IMR-90 (cell line): ENCODE measurements at regions not wholly inside any gene's neighbourhood (a gene's known extent, or its start where the extent isn't known, plus 50 kb on each side); places are given as distances from the start of the nearest gene placed in this dataset.

ENCODE experiments used
- ATAC-seq: fragments of 200-7000 bp; cut with Tn5 transposase; 2 replicates; pipeline ENCODE4 v1.9.1; 2020; ENCODE audit warnings: low read depth, mild to moderate bottlenecking, moderate library complexity
- BruUV-seq: library from RNA; stranded (reverse); fragments of 400-500 nt; replicated peaks from 2 replicates; lab custom pipeline; 2021; lab: Mats Ljungman, UMichigan
- CTCF ChIA-PET: fragments of 300-600 bp; formaldehyde crosslinking; extraction: SDS; loops from one replicate; lab custom pipeline; 2021; ENCODE audit warnings: antibody characterized with exemption; lab: Yijun Ruan, JAX
- POLR2A ChIA-PET: fragments of 300-600 bp; sonication (Branson Sonifier 250); formaldehyde crosslinking; loops from one replicate; lab custom pipeline; 2022; ENCODE audit warnings: antibody characterized with exemption; ENCODE audit not compliant: unreplicated experiment; lab: Charles Lee
- DNase-seq: peaks from one replicate; pipeline ENCODE4 v3.0.0; 2013
- H2AFZ ChIP-seq: replicated peaks from 2 replicates; pipeline ENCODE3; 2013; ENCODE audit warnings: low read length, mild to moderate bottlenecking; ENCODE audit not compliant: poor library complexity
- H2AK5ac ChIP-seq: 2 replicates; pipeline ENCODE4 v1.6.1; 2013; ENCODE audit warnings: low read depth, low read length, inconsistent platforms
- H2AK9ac ChIP-seq: replicated peaks from 2 replicates; pipeline ENCODE3; 2013; ENCODE audit warnings: mild to moderate bottlenecking, low read depth, low read length, moderate library complexity; ENCODE audit not compliant: poor library complexity
- H2BK120ac ChIP-seq: 2 replicates; pipeline ENCODE4 v1.6.1; 2013; ENCODE audit warnings: low read depth, low read length, inconsistent platforms
- H2BK15ac ChIP-seq: 3 replicates; pipeline ENCODE4 v1.6.1; 2013; ENCODE audit warnings: low read depth, low read length, inconsistent platforms
- H2BK20ac ChIP-seq: 2 replicates; pipeline ENCODE4 v1.6.1; 2013; ENCODE audit warnings: low read depth, mild to moderate bottlenecking, inconsistent platforms, low read length, moderate library complexity
- H2BK5ac ChIP-seq: 2 replicates; pipeline ENCODE4 v1.6.1; 2013; ENCODE audit warnings: mild to moderate bottlenecking, low read depth, low read length, inconsistent platforms; ENCODE audit not compliant: poor library complexity, severe bottlenecking
- H3K14ac ChIP-seq: replicated peaks from 2 replicates; pipeline ENCODE4 v1.6.1; 2013; ENCODE audit warnings: low read depth, low read length, inconsistent platforms
- H3K18ac ChIP-seq: 2 replicates; pipeline ENCODE4 v1.6.1; 2013; ENCODE audit warnings: low read depth, low read length, control low read depth
- H3K23ac ChIP-seq: 2 replicates; pipeline ENCODE4 v1.6.1; 2013; ENCODE audit warnings: low read depth, low read length, inconsistent platforms
- H3K27ac ChIP-seq: 2 replicates; pipeline ENCODE4 v1.5.1; 2013; ENCODE audit warnings: mild to moderate bottlenecking, control low read depth, low read length; ENCODE audit not compliant: insufficient read depth
- H3K27me3 ChIP-seq: 2 replicates; pipeline ENCODE4 v1.6.1; 2013; ENCODE audit warnings: low read length; ENCODE audit not compliant: control insufficient read depth, insufficient read depth
- H3K36me3 ChIP-seq: 2 replicates; pipeline ENCODE4 v1.6.1; 2013; ENCODE audit warnings: low read length, mixed read lengths; ENCODE audit not compliant: control insufficient read depth, insufficient read depth
- H3K4ac ChIP-seq: 2 replicates; pipeline ENCODE4 v1.6.1; 2013; ENCODE audit warnings: low read depth, low read length, inconsistent platforms
- H3K4me1 ChIP-seq: 2 replicates; pipeline ENCODE4 v1.6.1; 2013; ENCODE audit warnings: low read length, mixed read lengths; ENCODE audit not compliant: control insufficient read depth, insufficient read depth
- H3K4me2 ChIP-seq: 2 replicates; pipeline ENCODE4 v1.6.1; 2013; ENCODE audit warnings: low read depth, mild to moderate bottlenecking, control low read depth, low read length, moderate library complexity
- H3K4me3 ChIP-seq: 2 replicates; pipeline ENCODE4 v1.5.1; 2013; ENCODE audit warnings: low read depth, mild to moderate bottlenecking, control low read depth, low read length, moderate library complexity; ENCODE audit not compliant: insufficient read depth
- H3K56ac ChIP-seq: 2 replicates; pipeline ENCODE4 v1.6.1; 2013; ENCODE audit warnings: low read length, inconsistent platforms; ENCODE audit not compliant: insufficient read depth; ENCODE audit errors: extremely low read depth
- H3K79me1 ChIP-seq, 2 experiments: 2 replicates each; pipeline ENCODE4 v1.6.1; 2013; ENCODE audit warnings: low read length in 2 of 2, inconsistent platforms in 1 of 2, low read depth in 1 of 2
- H3K9ac ChIP-seq: 2 replicates; pipeline ENCODE4 v1.6.1; 2013; ENCODE audit warnings: low read depth, low read length, control low read depth
- H3K9me1 ChIP-seq: 2 replicates; pipeline ENCODE4 v1.6.1; 2013; ENCODE audit warnings: low read length, inconsistent platforms; ENCODE audit not compliant: insufficient read depth
- H3K9me3 ChIP-seq: 2 replicates; pipeline ENCODE4 v1.6.1; 2013; ENCODE audit warnings: low read length; ENCODE audit not compliant: control insufficient read depth, insufficient read depth
- H4K20me1 ChIP-seq: 2 replicates; pipeline ENCODE4 v1.6.1; 2013; ENCODE audit warnings: low read length, inconsistent platforms; ENCODE audit not compliant: insufficient read depth
- H4K5ac ChIP-seq: 2 replicates; pipeline ENCODE4 v1.6.1; 2013; ENCODE audit warnings: mild to moderate bottlenecking, low read depth, low read length, control low read depth
- H4K8ac ChIP-seq, 2 experiments: 2 replicates each; pipeline ENCODE4 v1.6.1; 2013; ENCODE audit warnings: low read depth in 2 of 2, low read length in 2 of 2, control low read depth in 1 of 2, inconsistent platforms in 1 of 2
- H4K91ac ChIP-seq: 2 replicates; pipeline ENCODE4 v1.6.1; 2013; ENCODE audit warnings: low read depth, low read length, inconsistent platforms; ENCODE audit not compliant: insufficient read depth
- BHLHE40 ChIP-seq: fragments of 150-350 bp; IDR thresholded peaks from 2 replicates; pipeline ENCODE4 v1.6.1; 2016; ENCODE audit warnings: mild to moderate bottlenecking, low read depth, low read length
- CEBPB ChIP-seq: IDR thresholded peaks from 2 replicates; pipeline ENCODE4 v1.6.1; 2012; ENCODE audit warnings: low read depth, low read length, improper control_type of control experiment
- CHD1 ChIP-seq: IDR thresholded peaks from 2 replicates; pipeline ENCODE4 v1.6.1; 2012; ENCODE audit warnings: low read depth, low read length, improper control_type of control experiment
- FOS ChIP-seq: fragments of 150-350 bp; IDR thresholded peaks from 2 replicates; pipeline ENCODE4 v1.6.1; 2016; ENCODE audit warnings: low read depth, low read length
- MAFK ChIP-seq: IDR thresholded peaks from 2 replicates; pipeline ENCODE4 v1.6.1; 2012; ENCODE audit warnings: low read depth, low read length, improper control_type of control experiment
- MAZ ChIP-seq: IDR thresholded peaks from 2 replicates; pipeline ENCODE4 v1.6.1; 2012; ENCODE audit warnings: low read depth, mild to moderate bottlenecking, low read length, improper control_type of control experiment, moderate library complexity, borderline replicate concordance
- NFE2L2 ChIP-seq: fragments of 150-350 bp; IDR thresholded peaks from 2 replicates; pipeline ENCODE4 v1.6.1; 2016; ENCODE audit warnings: low read depth, mild to moderate bottlenecking, low read length
- POLR2A ChIP-seq: IDR thresholded peaks from 2 replicates; pipeline ENCODE4 v1.6.1; 2012; ENCODE audit warnings: mild to moderate bottlenecking, low read depth, low read length
- RAD21 ChIP-seq: IDR thresholded peaks from 2 replicates; pipeline ENCODE4 v1.6.1; 2012; ENCODE audit warnings: low read length, improper control_type of control experiment
- RCOR1 ChIP-seq: IDR thresholded peaks from 2 replicates; pipeline ENCODE4 v1.6.1; 2012; ENCODE audit warnings: mild to moderate bottlenecking, low read length, improper control_type of control experiment; ENCODE audit not compliant: insufficient replicate concordance
- RFX5 ChIP-seq: IDR thresholded peaks from 2 replicates; pipeline ENCODE4 v1.8.0; 2012; ENCODE audit warnings: low read depth, mild to moderate bottlenecking, low read length, moderate library complexity
- SMC3 ChIP-seq: fragments of 150-350 bp; IDR thresholded peaks from 2 replicates; pipeline ENCODE4 v1.6.1; 2016; ENCODE audit warnings: low read depth, mild to moderate bottlenecking, antibody characterized with exemption, low read length, moderate library complexity
- WGBS, 2 experiments: methylation state at CpG; one replicate each; pipeline versions ENCODE4 v1.1.5 to v1.1.7; 2013; ENCODE audit warnings: missing lambda C conversion rate in 2 of 2; ENCODE audit not compliant: insufficient read length in 1 of 2; ENCODE audit errors: extremely low coverage in 2 of 2; 5-methylcytosine and 5-hydroxymethylcytosine counted together
- dilution Hi-C: fragments of 300-500 bp; cut with HindIII; formaldehyde crosslinking; loops from one replicate; pipeline ENCODE4 v1.14.3; 2018; ENCODE audit warnings: low sequenced_read_pairs; ENCODE audit not compliant: unreplicated experiment
- in situ Hi-C: fragments of 300-500 bp; cut with MboI; formaldehyde crosslinking; loops from 3 replicates; pipeline ENCODE4 v1.14.3; 2019; ENCODE audit warnings: low sequenced_read_pairs, inconsistent platforms, mixed read lengths
- intact Hi-C: fragments of 100-400 bp; cut with micrococcal nuclease; formaldehyde crosslinking; loops from 2 replicates; pipeline ENCODE4 v1.10.0; 2022
- TF ChIP-seq, protein P1 (sequence below): conservative IDR thresholded peaks from 2 replicates; pipeline ENCODE4 v1.5.1; 2012; ENCODE audit warnings: mild to moderate bottlenecking, low read depth, low read length, improper control_type of control experiment
- TF ChIP-seq, protein P2 (sequence below): fragments of 150-350 bp; IDR thresholded peaks from 2 replicates; pipeline ENCODE4 v1.6.1; 2017; ENCODE audit warnings: mild to moderate bottlenecking, antibody characterized with exemption, low read length, low read depth
- TF ChIP-seq, protein P3 (sequence below): fragments of 150-350 bp; IDR thresholded peaks from 2 replicates; pipeline ENCODE4 v1.6.1; 2016; ENCODE audit warnings: low read depth, mild to moderate bottlenecking, low read length, moderate library complexity, borderline replicate concordance

DNA sequence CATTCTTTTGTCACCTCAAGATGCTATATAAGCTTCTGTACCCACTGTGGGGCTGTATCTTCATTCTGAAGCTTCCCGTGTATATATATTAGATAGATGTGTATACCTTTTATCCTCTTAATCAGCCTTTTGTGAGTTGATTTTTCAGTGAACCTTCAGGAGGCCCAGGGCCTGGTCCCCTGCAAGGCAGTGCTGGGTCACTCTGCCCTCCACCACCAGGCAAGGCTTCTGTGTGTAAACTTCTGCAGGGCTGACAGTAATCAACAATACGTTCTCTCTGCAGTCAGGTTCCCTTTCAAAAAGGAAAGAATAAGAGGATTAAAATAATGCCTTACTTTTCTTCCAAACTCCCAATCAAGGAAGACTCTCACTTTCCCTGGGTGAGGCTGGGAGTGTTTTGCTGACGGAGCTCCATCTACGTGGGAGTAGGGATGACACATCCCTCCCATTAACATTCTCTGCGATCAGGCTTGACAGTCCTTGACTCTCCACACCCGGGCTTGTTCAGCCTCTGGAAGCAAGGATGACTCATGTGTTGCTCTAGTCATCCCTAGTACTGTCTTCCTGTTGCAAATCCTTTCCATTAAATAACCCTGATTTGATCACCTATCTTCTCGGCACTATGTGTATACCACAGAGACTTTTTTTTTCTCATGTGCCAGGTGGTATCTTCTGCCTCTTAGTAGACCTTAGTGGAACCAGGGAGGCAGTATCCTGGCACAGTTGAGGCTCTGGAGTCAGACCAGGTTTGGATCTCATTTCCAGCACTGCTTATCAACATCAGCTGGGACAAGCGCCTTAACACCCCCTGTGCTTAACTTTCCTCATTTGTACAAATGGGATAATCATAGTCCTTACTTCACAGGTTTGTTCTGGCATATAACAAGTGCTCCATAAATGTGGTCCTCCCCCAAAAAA, 70.3 kb upstream of the KCNK1 start:
- Histone ChIP-seq H3K9me3 (peaks cover 9% of the 10 kb centered on the region; the same call in 1 of the 2 replicates), H3K18ac (no peak overlapping the region), H3K79me1 (no peaks in the 10 kb centered on the region)
- TF ChIP-seq POLR2A, result no peak
- TF ChIP-seq FOS, result no peak
- TF ChIP-seq CHD1, result no peak
- TF ChIP-seq, protein P1, sequence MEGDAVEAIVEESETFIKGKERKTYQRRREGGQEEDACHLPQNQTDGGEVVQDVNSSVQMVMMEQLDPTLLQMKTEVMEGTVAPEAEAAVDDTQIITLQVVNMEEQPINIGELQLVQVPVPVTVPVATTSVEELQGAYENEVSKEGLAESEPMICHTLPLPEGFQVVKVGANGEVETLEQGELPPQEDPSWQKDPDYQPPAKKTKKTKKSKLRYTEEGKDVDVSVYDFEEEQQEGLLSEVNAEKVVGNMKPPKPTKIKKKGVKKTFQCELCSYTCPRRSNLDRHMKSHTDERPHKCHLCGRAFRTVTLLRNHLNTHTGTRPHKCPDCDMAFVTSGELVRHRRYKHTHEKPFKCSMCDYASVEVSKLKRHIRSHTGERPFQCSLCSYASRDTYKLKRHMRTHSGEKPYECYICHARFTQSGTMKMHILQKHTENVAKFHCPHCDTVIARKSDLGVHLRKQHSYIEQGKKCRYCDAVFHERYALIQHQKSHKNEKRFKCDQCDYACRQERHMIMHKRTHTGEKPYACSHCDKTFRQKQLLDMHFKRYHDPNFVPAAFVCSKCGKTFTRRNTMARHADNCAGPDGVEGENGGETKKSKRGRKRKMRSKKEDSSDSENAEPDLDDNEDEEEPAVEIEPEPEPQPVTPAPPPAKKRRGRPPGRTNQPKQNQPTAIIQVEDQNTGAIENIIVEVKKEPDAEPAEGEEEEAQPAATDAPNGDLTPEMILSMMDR, result no peak
- TF ChIP-seq RCOR1, result no peak
- no peak for TF ChIP-seq CEBPB
- no peak for TF ChIP-seq NFE2L2
- no peak for TF ChIP-seq RFX5
- no peak for TF ChIP-seq MAFK
- no peak for TF ChIP-seq MAZ
- no peak for TF ChIP-seq BHLHE40
- no peak for TF ChIP-seq SMC3
- TF ChIP-seq, protein P2, sequence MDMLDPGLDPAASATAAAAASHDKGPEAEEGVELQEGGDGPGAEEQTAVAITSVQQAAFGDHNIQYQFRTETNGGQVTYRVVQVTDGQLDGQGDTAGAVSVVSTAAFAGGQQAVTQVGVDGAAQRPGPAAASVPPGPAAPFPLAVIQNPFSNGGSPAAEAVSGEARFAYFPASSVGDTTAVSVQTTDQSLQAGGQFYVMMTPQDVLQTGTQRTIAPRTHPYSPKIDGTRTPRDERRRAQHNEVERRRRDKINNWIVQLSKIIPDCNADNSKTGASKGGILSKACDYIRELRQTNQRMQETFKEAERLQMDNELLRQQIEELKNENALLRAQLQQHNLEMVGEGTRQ, result no peak
- TF ChIP-seq, protein P3, sequence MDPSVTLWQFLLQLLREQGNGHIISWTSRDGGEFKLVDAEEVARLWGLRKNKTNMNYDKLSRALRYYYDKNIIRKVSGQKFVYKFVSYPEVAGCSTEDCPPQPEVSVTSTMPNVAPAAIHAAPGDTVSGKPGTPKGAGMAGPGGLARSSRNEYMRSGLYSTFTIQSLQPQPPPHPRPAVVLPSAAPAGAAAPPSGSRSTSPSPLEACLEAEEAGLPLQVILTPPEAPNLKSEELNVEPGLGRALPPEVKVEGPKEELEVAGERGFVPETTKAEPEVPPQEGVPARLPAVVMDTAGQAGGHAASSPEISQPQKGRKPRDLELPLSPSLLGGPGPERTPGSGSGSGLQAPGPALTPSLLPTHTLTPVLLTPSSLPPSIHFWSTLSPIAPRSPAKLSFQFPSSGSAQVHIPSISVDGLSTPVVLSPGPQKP, result no peak
- no peak for TF ChIP-seq RAD21

More for the DNA sequence above, 70.3 kb upstream of the KCNK1 start:
- Histone ChIP-seq H2AFZ (no peak overlapping the region), H3K4ac (no peak overlapping the region), H3K4me3 (no peak overlapping the region), H4K8ac (no peak overlapping the region), H2BK120ac (no peak overlapping the region), H2AK9ac (no peak overlapping the region), H3K14ac (no peak overlapping the region), H2AK5ac (no peak overlapping the region), H3K4me1 (no peaks in the 10 kb centered on the region), H3K36me3 (no peaks in the 10 kb centered on the region), H4K91ac (no peak overlapping the region), H4K5ac (no peak overlapping the region), H2BK20ac (no peak overlapping the region), H3K27me3 (no peaks in the 10 kb centered on the region), H3K27ac (no peak overlapping the region), H3K4me2 (no peak overlapping the region), H3K23ac (no peak overlapping the region), H2BK15ac (no peak overlapping the region), H3K9ac (no peak overlapping the region), H3K9me1 (no peaks in the 10 kb centered on the region), H4K20me1 (no peaks in the 10 kb centered on the region), H2BK5ac (no peak overlapping the region), H3K56ac (no peak overlapping the region)
- DNase-seq, result peak; percentile 33
- no TSS peak for BruUV-seq
- WGBS, 2 experiments, result 20% methylated on average over 1 of the region's 8 CpGs; no CpG with 5 or more reads in 1 of the 2 experiments
- ChIA-PET POLR2A (no interaction called here), CTCF (no interaction called here)
- in situ Hi-C loops, result no loop called here
- intact Hi-C loops, result loop anchor here (2.0 kb wide), 1 partner anchor 47 kb away; no protein-coding TSS in a partner anchor
- dilution Hi-C loops, result no loop called here
- ATAC-seq, result no peak
